GM18505 (cell line): ENCODE measurements at regions not wholly inside any gene's neighbourhood (a gene's known extent, or its start where the extent isn't known, plus 50 kb on each side); places are given as distances from the start of the nearest gene placed in this dataset.

ENCODE experiments used
- ATAC-seq: cut with Tn5 transposase; IDR thresholded peaks from one replicate; pipeline ENCODE4 v1.9.1; 2021; ENCODE audit not compliant: unreplicated experiment
- POLR2A ChIP-seq: IDR thresholded peaks from 4 replicates; pipeline ENCODE4 v1.6.1; 2011; ENCODE audit warnings: borderline replicate concordance; ENCODE audit not compliant: insufficient read depth, insufficient read length; ENCODE audit errors: extremely low read depth

DNA sequence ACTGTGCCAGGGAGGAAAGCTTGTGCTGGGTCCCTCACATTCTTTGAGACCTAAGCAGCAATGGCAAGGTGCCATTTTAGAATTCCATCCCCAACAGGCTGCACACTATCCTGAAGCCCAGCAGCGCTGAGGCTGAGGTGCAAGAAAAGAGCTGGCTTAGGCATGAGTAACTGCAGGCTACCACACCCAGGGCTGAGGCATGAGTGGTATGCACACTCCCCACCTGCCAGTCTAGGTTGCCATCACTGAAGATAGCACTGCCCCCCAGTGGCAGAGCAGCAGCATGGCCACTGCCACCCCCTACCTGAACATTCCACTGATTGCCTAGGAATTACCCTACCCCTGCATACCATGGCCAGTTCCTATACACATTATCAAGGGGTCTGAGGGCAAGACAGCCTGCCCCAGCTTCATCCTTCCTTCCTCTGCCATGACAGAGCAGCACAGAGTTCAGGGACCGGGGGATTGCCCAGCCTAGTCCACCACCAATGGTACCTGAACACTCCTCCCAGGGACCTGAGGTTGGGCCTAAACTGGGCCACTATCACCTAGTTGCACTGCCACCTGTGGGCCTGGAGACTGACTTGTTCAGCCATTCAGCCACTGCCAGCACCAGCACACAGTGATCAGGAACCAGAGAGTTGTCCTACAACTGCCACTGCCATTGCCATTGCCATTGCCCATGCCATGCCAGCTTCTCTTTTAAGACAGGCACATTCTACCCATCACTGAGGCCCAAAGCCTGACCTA, 129.8 kb downstream of the SATB1 start:
- ATAC-seq: peak; percentile 96
- TF ChIP-seq POLR2A: no peak

GRCh38 chr3:18290157-18290556, 135.0 kb downstream of the SATB1 start:
- no peak for TF ChIP-seq POLR2A
- no peak for ATAC-seq

DNA sequence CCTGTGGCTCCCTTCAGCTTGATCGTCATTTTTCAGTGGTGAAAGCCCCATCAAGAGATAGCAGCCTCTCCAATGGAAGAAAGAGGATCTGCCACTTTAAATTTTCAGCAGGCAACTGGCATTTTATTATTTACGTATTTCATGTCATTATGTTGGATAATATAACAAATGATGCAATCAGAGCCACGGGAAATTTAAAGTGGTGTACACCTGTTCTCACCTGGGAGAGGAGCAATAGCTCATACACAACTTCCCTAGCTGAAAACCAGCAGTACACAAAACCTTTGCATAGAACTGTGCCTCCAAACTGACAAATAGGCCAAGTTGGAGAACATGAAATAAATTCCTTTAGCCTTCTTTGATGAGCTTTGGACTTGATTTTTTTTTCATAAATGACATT, 136.9 kb downstream of the SATB1 start:
- no peak for ATAC-seq
- TF ChIP-seq POLR2A: no peak

DNA sequence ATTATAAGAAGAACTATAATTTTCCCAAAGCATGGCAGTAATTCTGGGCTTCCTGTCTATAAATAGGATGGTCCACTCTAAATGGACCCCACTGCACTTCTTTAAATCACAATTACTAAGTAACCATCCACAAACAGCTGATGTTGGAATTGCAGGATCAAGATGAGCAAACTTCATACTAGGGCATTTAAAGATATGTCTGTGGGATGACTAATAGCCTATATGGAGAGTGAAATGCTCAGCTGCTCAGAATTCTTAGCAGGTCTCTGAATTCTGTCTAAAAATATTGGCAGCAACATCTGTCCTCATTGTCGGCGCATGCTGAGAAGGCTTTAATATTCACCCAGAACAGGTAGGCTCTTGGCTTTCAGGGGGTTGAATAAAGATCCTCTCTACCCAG, 140.4 kb downstream of the SATB1 start:
- no peak for ATAC-seq
- no peak for TF ChIP-seq POLR2A

GRCh38 chr3:18283680-18284079, 141.5 kb downstream of the SATB1 start:
- no peak for TF ChIP-seq POLR2A
- no peak for ATAC-seq

DNA sequence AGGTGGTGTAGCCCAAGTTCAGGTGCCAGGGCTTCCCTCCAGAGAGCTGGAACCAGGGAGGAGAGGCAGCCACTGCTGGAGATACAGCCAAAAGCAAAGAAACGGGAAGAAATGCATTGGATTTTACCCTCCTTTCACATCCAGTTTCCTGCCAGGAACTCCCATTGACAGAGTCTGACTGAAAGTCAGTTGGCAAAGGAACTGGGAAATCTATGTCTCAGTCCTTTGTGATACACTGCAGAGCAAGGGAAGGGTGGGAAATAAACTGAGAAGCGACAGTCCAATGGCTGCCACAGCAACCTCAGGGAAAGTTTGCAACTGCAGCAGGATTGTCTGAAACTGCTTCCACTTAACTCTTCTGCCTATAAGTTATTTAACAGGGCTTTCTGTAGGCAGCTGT, 142.6 kb downstream of the SATB1 start:
- ATAC-seq: no peak
- TF ChIP-seq POLR2A: no peak

- ATAC-seq: no peak
- TF ChIP-seq POLR2A: no peak
These were observed 145.9 kb downstream of the SATB1 start for GRCh38 chr3:18279226-18279737.

GRCh38 chr3:18264853-18265252, 160.3 kb downstream of the SATB1 start:
- ATAC-seq: no peak
- no peak for TF ChIP-seq POLR2A

- no peak for ATAC-seq
- TF ChIP-seq POLR2A: no peak
These were observed 160.8 kb downstream of the SATB1 start for GRCh38 chr3:18264361-18264760.

DNA sequence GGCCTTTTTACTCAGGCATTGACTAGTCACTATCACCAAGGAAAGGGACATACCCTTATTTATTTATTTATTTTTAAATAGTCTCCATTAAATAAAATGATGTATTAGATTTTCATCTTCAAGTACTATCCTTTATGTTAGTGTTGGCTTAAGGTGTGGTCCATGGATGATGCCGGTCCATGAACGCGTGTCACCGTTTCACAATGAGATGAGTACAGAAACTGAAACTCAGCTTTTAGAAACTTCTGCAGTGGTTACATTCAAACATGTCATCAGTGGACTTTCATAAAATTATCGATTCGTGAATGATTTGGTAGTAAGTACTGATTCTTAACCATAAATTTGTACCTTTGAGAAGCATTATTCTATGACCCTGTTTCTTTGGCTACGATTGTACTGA, 166.6 kb downstream of the SATB1 start:
- no peak for TF ChIP-seq POLR2A
- no peak for ATAC-seq

DNA sequence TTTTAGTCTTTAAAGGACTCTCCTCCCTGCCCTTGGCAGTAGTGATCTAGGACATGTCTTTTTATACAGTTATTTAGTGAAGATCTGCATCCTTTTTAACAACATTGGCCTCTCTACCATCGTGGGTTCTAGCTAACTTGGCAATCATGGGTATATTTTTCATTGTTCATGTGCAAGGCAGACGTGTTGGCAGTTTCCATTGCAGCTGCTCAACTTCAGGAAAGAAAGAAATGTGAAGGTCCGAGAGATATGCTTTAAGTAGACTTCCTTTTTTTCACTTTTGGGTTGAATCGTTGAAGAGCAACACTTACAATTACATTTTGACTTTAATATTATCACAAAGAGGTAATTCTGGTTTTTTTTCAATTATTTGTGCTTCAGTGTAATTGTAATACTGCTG, 172.6 kb downstream of the SATB1 start:
- ATAC-seq: no peak
- no peak for TF ChIP-seq POLR2A

DNA sequence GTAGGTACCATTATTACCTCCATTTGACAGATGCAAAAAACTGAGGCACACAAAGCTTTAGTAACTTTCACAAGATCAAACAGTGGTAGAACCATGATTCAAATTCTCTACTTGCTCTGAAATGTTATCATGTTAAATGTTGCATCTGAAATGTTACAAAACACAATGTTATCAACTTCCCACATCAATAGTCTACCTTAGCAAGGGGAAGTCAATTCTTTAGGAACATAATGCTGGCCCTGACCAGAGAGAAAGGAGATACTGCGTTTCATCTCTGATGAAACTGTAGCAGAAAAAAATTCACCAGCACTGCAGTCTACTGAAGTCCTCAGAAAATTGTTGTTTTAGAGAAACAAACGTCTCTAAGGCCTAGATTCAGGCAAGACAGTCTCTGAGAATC, 174.1 kb downstream of the SATB1 start:
- ATAC-seq: no peak
- TF ChIP-seq POLR2A: no peak

DNA sequence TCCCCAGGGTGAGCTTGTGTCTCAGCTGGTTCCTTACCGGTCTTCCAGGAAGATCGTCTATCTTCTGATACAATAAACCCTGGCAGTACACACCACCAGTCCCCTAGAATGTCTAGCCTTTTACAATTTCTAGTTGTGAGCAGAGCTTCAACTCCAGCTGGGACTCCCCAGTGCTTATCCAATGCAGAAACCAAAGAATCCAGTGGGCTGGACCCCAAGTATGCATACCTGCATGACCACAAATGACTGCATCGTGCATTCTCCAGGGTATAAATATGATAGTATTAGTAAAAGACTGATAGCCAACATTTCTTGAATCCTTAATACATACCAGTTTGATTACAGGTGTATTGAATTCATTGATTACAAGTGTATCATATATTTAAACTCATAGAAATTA, 176.0 kb downstream of the SATB1 start:
- no peak for ATAC-seq
- no peak for TF ChIP-seq POLR2A

GRCh38 chr3:18247776-18248310, 177.3 kb downstream of the SATB1 start:
- TF ChIP-seq POLR2A: no peak
- no peak for ATAC-seq
